Spleen (tissue), 11 donors: ENCODE measurements at regions not wholly inside any gene's neighbourhood (a gene's known extent, or its start where the extent isn't known, plus 50 kb on each side); places are given as distances from the start of the nearest gene placed in this dataset.

ENCODE experiments used
- DNase-seq: peaks from one replicate; pipeline ENCODE4 v3.0.0-alpha.2; 2020
- H3K27ac ChIP-seq, 8 donors: fragments of 200-600 bp; sonication (generic) in 7 of 8; 1 replicate in 4 of 8; 2 replicates in 4 of 8; pipeline versions ENCODE4 v1.5.0 to v1.8.0; 2016 to 2021; ENCODE audit warnings: inconsistent platforms in 4 of 8, mild to moderate bottlenecking in 4 of 8, moderate library complexity in 1 of 8
- H3K27me3 ChIP-seq, 7 donors: fragments of 200-600 bp; sonication (generic) in 6 of 7; replicated peaks in 1 of 7; 1 replicate in 4 of 7; 2 replicates in 3 of 7; pipeline versions ENCODE4 v1.5.0 to v1.8.0; 2016 to 2021; ENCODE audit warnings: inconsistent platforms in 3 of 7, mild to moderate bottlenecking in 1 of 7
- H3K36me3 ChIP-seq, 6 donors: fragments of 200-600 bp; sonication (generic) in 5 of 6; 1 replicate in 4 of 6; 2 replicates in 2 of 6; pipeline versions ENCODE4 v1.5.0 to v1.8.0; 2016 to 2021; ENCODE audit warnings: inconsistent platforms in 2 of 6
- H3K4me1 ChIP-seq, 6 donors: fragments of 200-600 bp; sonication (generic) in 5 of 6; 1 replicate in 3 of 6; 2 replicates in 3 of 6; pipeline versions ENCODE4 v1.5.0 to v1.8.0; 2016 to 2021; ENCODE audit warnings: inconsistent platforms in 3 of 6
- H3K4me3 ChIP-seq, 8 donors: fragments of 200-600 bp; sonication (generic) in 7 of 8; 1 replicate in 4 of 8; 2 replicates in 4 of 8; pipeline versions ENCODE4 v1.5.0 to v1.8.0; 2016 to 2021; ENCODE audit warnings: inconsistent platforms in 4 of 8, mild to moderate bottlenecking in 4 of 8, moderate library complexity in 2 of 8
- H3K9me3 ChIP-seq, 8 donors: fragments of 200-600 bp; sonication (generic) in 7 of 8; 1 replicate in 4 of 8; 2 replicates in 4 of 8; pipeline versions ENCODE4 v1.5.0 to v1.8.0; 2016 to 2021; ENCODE audit warnings: inconsistent platforms in 4 of 8
- POLR2A ChIP-seq, 3 donors: fragments of 450-650 bp; IDR thresholded peaks; one replicate each; pipeline ENCODE4 v1.5.1; 2017; ENCODE audit warnings: antibody characterized with exemption in 3 of 3, mild to moderate bottlenecking in 1 of 3
- POLR2AphosphoS5 ChIP-seq, 3 donors: sonication (generic); formaldehyde crosslinking; IDR thresholded peaks; one replicate each; pipeline ENCODE4 v1.5.1; 2017; ENCODE audit warnings: antibody characterized with exemption in 3 of 3
- WGBS, 5 donors: extraction: QIAGEN DNeasy Blood & Tissue Kit in 3 of 5; methylation state at CpG; one replicate each; pipeline versions ENCODE4 v1.1.5 to v1.1.7; 2013 to 2018; 5-methylcytosine and 5-hydroxymethylcytosine counted together
- intact Hi-C: fragments of 100-400 bp; cut with DNase I; formaldehyde crosslinking; loops from one replicate; pipeline ENCODE4 v1.15.0; 2023; ENCODE audit warnings: low total_unique reads
- TF ChIP-seq, protein P1 (sequence below), 11 experiments: fragments of 200-600 bp in 7 of 11; fragments of 450-650 bp in 4 of 11; sonication (generic) in 4 of 11; IDR thresholded peaks in 8 of 11; conservative IDR thresholded peaks in 3 of 11; 1 replicate in 7 of 11; 2 replicates in 4 of 11; pipeline versions ENCODE4 v1.4.0 to v1.8.0; 2016 to 2021; ENCODE audit warnings: antibody characterized with exemption in 11 of 11, inconsistent platforms in 4 of 11, mild to moderate bottlenecking in 1 of 11
- donor health status: healthy with polysubstance abuse.
- donor health status: DM: no; HTN: no; CAD: no; lungs with moderate emphysema.
- donor health status: DM: no; HTN: no; CAD: no.
- donor health status: Bipolar disorder and iron deficiency.
- donor health status: healthy.
- donor health status: DM: no; HTN: no; CAD: no.
- donor health status: DM: yes; HTN: yes; CAD: no.

DNA sequence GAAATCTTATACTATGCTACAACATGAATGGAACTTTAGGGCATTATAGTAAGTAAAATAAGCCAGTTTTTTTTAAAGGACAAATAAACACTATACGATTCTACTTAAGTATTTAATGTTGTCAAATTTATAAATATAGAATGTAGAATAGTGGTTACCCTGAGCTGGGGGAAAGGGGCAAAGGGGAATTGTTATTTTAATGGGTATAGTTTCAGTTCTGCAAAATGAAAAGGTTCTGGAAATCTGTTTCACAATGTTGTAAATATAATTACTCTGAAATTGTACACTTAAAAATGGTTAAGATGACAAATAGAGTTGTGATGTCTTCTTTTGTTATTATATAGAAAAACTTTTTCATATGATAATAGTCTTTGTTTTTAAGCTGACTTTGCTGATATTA is 366.3 kb downstream of the MRPL39 start:
- TF ChIP-seq, protein P1, sequence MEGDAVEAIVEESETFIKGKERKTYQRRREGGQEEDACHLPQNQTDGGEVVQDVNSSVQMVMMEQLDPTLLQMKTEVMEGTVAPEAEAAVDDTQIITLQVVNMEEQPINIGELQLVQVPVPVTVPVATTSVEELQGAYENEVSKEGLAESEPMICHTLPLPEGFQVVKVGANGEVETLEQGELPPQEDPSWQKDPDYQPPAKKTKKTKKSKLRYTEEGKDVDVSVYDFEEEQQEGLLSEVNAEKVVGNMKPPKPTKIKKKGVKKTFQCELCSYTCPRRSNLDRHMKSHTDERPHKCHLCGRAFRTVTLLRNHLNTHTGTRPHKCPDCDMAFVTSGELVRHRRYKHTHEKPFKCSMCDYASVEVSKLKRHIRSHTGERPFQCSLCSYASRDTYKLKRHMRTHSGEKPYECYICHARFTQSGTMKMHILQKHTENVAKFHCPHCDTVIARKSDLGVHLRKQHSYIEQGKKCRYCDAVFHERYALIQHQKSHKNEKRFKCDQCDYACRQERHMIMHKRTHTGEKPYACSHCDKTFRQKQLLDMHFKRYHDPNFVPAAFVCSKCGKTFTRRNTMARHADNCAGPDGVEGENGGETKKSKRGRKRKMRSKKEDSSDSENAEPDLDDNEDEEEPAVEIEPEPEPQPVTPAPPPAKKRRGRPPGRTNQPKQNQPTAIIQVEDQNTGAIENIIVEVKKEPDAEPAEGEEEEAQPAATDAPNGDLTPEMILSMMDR (IDR thresholded peaks at IDR 0.05 in 8 of 11, conservative IDR thresholded peaks at IDR 0.05 in 3 of 11) = no peak
- no peak for TF ChIP-seq POLR2A (IDR thresholded peaks at IDR 0.05)
- TF ChIP-seq POLR2AphosphoS5 (IDR thresholded peaks at IDR 0.05) = no peak
- Histone ChIP-seq H3K36me3 (no peaks in the 10 kb centered on the region), H3K27me3 (no peaks in the 10 kb centered on the region), H3K4me3 (no peak overlapping the region), H3K9me3 (peaks cover 0 to 55% (median 36%) of the 10 kb centered on the region in 8 donors), H3K27ac (no peak overlapping the region), H3K4me1 (peaks cover 0 to 2% (median 0%) of the 10 kb centered on the region in 6 donors)
- no peak for DNase-seq
- 56 to 65% (median 58%) methylated on average over 1 of the region's 1 CpG for WGBS, 5 donors
- intact Hi-C loops = no loop called here

DNA sequence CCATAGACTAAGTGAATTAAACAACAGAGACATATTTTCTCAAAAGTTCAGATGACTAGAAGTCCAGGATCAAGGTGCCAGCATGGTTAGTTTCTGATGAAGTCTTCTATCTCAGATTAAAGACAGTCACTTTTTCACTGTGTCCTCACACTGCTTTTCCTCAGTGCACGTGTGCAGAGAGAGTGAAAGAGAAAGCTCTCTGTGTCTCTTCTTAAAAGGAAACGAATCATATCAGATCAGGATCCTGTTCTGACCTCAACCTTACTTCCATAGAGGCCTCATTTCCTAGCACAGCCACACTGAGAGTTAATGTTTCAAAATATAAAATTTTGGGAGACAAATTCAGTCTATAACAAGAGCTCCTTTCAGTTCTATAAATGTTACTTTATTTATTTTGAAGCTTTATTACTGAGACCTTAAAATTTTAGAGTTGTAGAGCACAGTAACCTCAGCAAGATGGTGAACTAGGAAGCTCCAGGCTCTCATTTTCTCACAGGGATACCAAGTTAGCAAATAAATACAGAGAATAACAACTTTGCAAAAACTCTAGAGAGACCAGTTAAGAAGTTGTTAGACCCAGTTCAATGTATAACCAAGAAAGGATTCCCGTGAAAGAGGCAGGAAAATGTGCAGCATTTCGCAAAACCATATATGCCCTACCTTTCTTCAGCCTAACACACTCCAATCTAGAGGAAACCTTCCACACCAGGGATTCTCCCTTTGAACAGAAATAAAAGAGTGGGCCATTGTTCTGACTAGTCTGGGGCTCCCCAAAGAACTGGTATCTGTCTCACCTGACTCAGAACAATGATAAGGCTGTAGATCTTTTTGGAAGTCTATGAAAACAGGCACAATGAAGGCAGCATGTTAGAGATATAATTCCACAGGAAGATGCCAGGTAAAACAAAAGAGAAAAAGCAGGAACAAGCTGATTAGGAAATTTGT is 372.2 kb downstream of the MRPL39 start:
- H3K9me3 ChIP-seq = peaks cover 0 to 43% (median 39%) of the 10 kb centered on the region in 8 donors
- no peaks in the 10 kb centered on the region for H3K27me3 ChIP-seq
- H3K4me1 ChIP-seq = no peaks in the 10 kb centered on the region
- TF ChIP-seq POLR2A (IDR thresholded peaks at IDR 0.05) (no peak), POLR2AphosphoS5 (IDR thresholded peaks at IDR 0.05) (no peak)
- TF ChIP-seq, protein P1 (IDR thresholded peaks at IDR 0.05 in 8 of 11, conservative IDR thresholded peaks at IDR 0.05 in 3 of 11) = no peak
- intact Hi-C loops = no loop called here
- no peak for DNase-seq
- no peaks in the 10 kb centered on the region for H3K36me3 ChIP-seq
- no peak overlapping the region for H3K4me3 ChIP-seq
- no peak overlapping the region for H3K27ac ChIP-seq
- 48 to 53% (median 49%) methylated on average over 4 of the region's 4 CpGs for WGBS, 5 donors

DNA sequence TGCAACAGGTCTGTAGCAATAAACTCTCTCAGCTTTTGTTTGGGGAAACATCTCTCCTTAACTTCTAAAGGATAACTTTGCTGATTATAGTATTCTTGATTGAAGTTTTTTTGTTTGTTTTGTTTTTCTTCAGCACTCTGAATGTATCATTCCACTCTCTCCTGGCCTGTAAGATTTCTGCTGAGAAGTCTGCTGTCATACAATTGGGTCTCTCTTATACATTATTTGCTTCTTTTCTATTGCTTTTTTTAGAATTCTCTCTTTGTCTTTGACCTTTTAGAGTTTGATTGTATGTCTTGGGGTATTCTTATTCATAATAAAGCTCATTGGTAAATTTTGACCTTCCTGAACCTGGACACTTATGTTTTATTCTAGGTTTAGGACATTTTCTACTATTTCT is 386.3 kb downstream of the MRPL39 start:
- TF ChIP-seq POLR2AphosphoS5 (IDR thresholded peaks at IDR 0.05) = no peak
- no peak for TF ChIP-seq POLR2A (IDR thresholded peaks at IDR 0.05)
- TF ChIP-seq, protein P1 (IDR thresholded peaks at IDR 0.05 in 8 of 11, conservative IDR thresholded peaks at IDR 0.05 in 3 of 11) = no peak
- H3K27me3 ChIP-seq = no peaks in the 10 kb centered on the region
- H3K27ac ChIP-seq = no peak overlapping the region
- intact Hi-C loops = no loop called here
- H3K4me1 ChIP-seq = no peaks in the 10 kb centered on the region
- no peak overlapping the region for H3K4me3 ChIP-seq
- DNase-seq = no peak
- H3K36me3 ChIP-seq = no peaks in the 10 kb centered on the region
- H3K9me3 ChIP-seq = peaks cover 4 to 47% (median 32%) of the 10 kb centered on the region in 8 donors

DNA sequence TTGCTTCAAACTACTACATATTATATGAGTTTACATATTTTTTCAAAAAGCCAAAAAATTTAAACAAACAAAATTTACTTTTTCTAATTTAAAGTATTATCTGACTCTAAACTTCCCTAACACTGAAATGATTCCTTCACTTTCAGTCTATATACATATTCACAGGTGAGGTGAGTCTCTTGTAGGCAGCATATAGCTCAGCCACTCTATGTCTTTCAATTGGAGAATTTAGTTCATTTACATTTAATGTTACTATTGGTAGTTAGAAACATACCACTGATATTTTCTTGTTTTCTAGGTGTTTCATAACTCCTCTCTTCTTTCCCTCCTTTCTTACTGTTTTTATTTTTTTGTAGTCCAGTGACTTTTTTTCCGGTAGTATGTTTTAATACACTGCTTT is 387.1 kb downstream of the MRPL39 start:
- Histone ChIP-seq H3K9me3 (peaks cover 4 to 47% (median 32%) of the 10 kb centered on the region in 8 donors), H3K4me3 (no peak overlapping the region), H3K36me3 (no peaks in the 10 kb centered on the region), H3K27ac (no peak overlapping the region), H3K27me3 (no peaks in the 10 kb centered on the region), H3K4me1 (no peaks in the 10 kb centered on the region)
- intact Hi-C loops = no loop called here
- WGBS, 5 donors = 93 to 100% (median 98%) methylated on average over 1 of the region's 1 CpG
- no peak for DNase-seq
- TF ChIP-seq, protein P1 (IDR thresholded peaks at IDR 0.05 in 8 of 11, conservative IDR thresholded peaks at IDR 0.05 in 3 of 11) = no peak
- TF ChIP-seq POLR2A (IDR thresholded peaks at IDR 0.05) (no peak), POLR2AphosphoS5 (IDR thresholded peaks at IDR 0.05) (no peak)
